Liver (tissue), 8 donors: ENCODE measurements at regions not wholly inside any gene's neighbourhood (a gene's known extent, or its start where the extent isn't known, plus 50 kb on each side); places are given as distances from the start of the nearest gene placed in this dataset.

Experiments used
- DNase-seq: peaks from one replicate; pipeline ENCODE4 v3.0.0-alpha.2; 2017; ENCODE audit warnings: low spot score
- H3K27ac ChIP-seq, 2 donors: one replicate each; pipeline ENCODE4 v1.7.0; 2013; ENCODE audit warnings: inconsistent platforms in 2 of 2, low read length in 2 of 2, control low read depth in 1 of 2, low read depth in 1 of 2, mild to moderate bottlenecking in 1 of 2
- H3K27me3 ChIP-seq, 4 donors: one replicate each; pipeline versions ENCODE4 v1.6.1 to v1.7.0; 2013; ENCODE audit warnings: low read length in 3 of 4, inconsistent platforms in 1 of 4, mild to moderate bottlenecking in 1 of 4, moderate library complexity in 1 of 4; ENCODE audit not compliant: control insufficient read depth in 4 of 4, insufficient read depth in 4 of 4
- H3K36me3 ChIP-seq, 4 donors: one replicate each; pipeline versions ENCODE4 v1.6.1 to v1.7.0; 2013; ENCODE audit warnings: low read length in 3 of 4, mild to moderate bottlenecking in 3 of 4, low read depth in 1 of 4, moderate library complexity in 1 of 4; ENCODE audit not compliant: control insufficient read depth in 4 of 4, insufficient read depth in 3 of 4
- H3K4me1 ChIP-seq, 4 donors: one replicate each; pipeline versions ENCODE4 v1.6.1 to v1.7.0; 2013; ENCODE audit warnings: low read length in 3 of 4, mild to moderate bottlenecking in 3 of 4, moderate library complexity in 1 of 4; ENCODE audit not compliant: control insufficient read depth in 4 of 4, insufficient read depth in 4 of 4
- H3K4me3 ChIP-seq, 3 donors: one replicate each; pipeline versions ENCODE4 v1.6.1 to v1.7.0; 2013; ENCODE audit warnings: low read length in 3 of 3, control low read depth in 1 of 3, low read depth in 1 of 3, mild to moderate bottlenecking in 1 of 3
- H3K9ac ChIP-seq, 2 donors: one replicate each; pipeline ENCODE4 v1.7.0; 2013; ENCODE audit warnings: low read length in 2 of 2, mild to moderate bottlenecking in 2 of 2, moderate library complexity in 2 of 2, control low read depth in 1 of 2, low read depth in 1 of 2
- H3K9me3 ChIP-seq, 4 donors: one replicate each; pipeline versions ENCODE4 v1.6.1 to v1.7.0; 2013; ENCODE audit warnings: low read length in 3 of 4; ENCODE audit not compliant: control insufficient read depth in 4 of 4
- ATF3 ChIP-seq: IDR thresholded peaks from 2 replicates; pipeline ENCODE4 v1.6.1; 2016; ENCODE audit warnings: antibody characterized with exemption
- EGR1 ChIP-seq, 2 donors: IDR thresholded peaks; 2 replicates each; pipeline ENCODE4 v1.6.1; 2016 to 2018; ENCODE audit warnings: antibody characterized with exemption in 2 of 2, low read depth in 2 of 2
- FOXA1 ChIP-seq: IDR thresholded peaks from 2 replicates; pipeline ENCODE4 v1.6.1; 2016; ENCODE audit warnings: antibody characterized with exemption
- FOXA2 ChIP-seq: IDR thresholded peaks from 2 replicates; pipeline ENCODE4 v1.6.1; 2016; ENCODE audit warnings: antibody characterized with exemption
- GABPA ChIP-seq, 2 donors: IDR thresholded peaks in 1 of 2; conservative IDR thresholded peaks in 1 of 2; 2 replicates each; pipeline ENCODE4 v1.6.1; 2016; ENCODE audit warnings: antibody characterized with exemption in 2 of 2, mild to moderate bottlenecking in 1 of 2, moderate library complexity in 1 of 2
- HNF4A ChIP-seq, 2 donors: conservative IDR thresholded peaks; 2 replicates each; pipeline ENCODE4 v1.6.1; 2016; ENCODE audit warnings: antibody characterized with exemption in 2 of 2, mild to moderate bottlenecking in 2 of 2
- HNF4G ChIP-seq: IDR thresholded peaks from 2 replicates; pipeline ENCODE4 v1.6.1; 2016; ENCODE audit warnings: antibody characterized with exemption
- JUND ChIP-seq, 2 donors: IDR thresholded peaks; 2 replicates each; pipeline ENCODE4 v1.6.1; 2016; ENCODE audit warnings: antibody characterized with exemption in 2 of 2
- MAX ChIP-seq: IDR thresholded peaks from 2 replicates; pipeline ENCODE4 v1.6.1; 2016; ENCODE audit warnings: antibody characterized with exemption
- NR2F2 ChIP-seq: IDR thresholded peaks from 2 replicates; pipeline ENCODE4 v1.6.1; 2016; ENCODE audit warnings: antibody characterized with exemption
- RAD21 ChIP-seq, 2 donors: IDR thresholded peaks; 2 replicates each; pipeline ENCODE4 v1.6.1; 2016; ENCODE audit warnings: antibody characterized with exemption in 2 of 2, mild to moderate bottlenecking in 2 of 2
- RXRA ChIP-seq, 2 donors: IDR thresholded peaks; 2 replicates each; pipeline ENCODE4 v1.6.1; 2017 to 2018; ENCODE audit warnings: antibody characterized with exemption in 2 of 2, mild to moderate bottlenecking in 1 of 2
- SP1 ChIP-seq: IDR thresholded peaks from 2 replicates; pipeline ENCODE4 v1.6.1; 2018; ENCODE audit warnings: antibody characterized with exemption, mild to moderate bottlenecking
- TAF1 ChIP-seq: conservative IDR thresholded peaks from 2 replicates; pipeline ENCODE4 v1.6.1; 2016; ENCODE audit warnings: antibody characterized with exemption, mild to moderate bottlenecking
- YY1 ChIP-seq: IDR thresholded peaks from 2 replicates; pipeline ENCODE4 v1.6.1; 2016; ENCODE audit warnings: antibody characterized with exemption, mild to moderate bottlenecking
- ZBTB33 ChIP-seq: IDR thresholded peaks from 2 replicates; pipeline ENCODE4 v1.6.1; 2016; ENCODE audit warnings: antibody characterized with exemption
- WGBS: extraction: QIAGEN DNeasy Blood & Tissue Kit; methylation state at CpG from one replicate; pipeline ENCODE4 v1.1.7; 2013; 5-methylcytosine and 5-hydroxymethylcytosine counted together
- TF ChIP-seq, protein P1 (sequence below): fragments of 150-350 bp; IDR thresholded peaks from 2 replicates; pipeline ENCODE4 v1.5.1; 2017; ENCODE audit warnings: improper control_type of control experiment, low read depth, low read length; ENCODE audit not compliant: missing input control
- TF ChIP-seq, protein P2 (sequence below): IDR thresholded peaks from 2 replicates; pipeline ENCODE4 v1.6.1; 2016; ENCODE audit warnings: antibody characterized with exemption, mild to moderate bottlenecking
- donor health status: healthy.
- donor health status: healthy.
- donor health status: healthy.
- donor health status: healthy.
- donor health status: healthy.

GRCh38 chr2:156147594-156148330 lies 184.8 kb downstream of the NR4A2 start:
- H3K4me1 ChIP-seq, result no peaks in the 10 kb centered on the region
- no peak overlapping the region for H3K9ac ChIP-seq
- H3K36me3 ChIP-seq, result no peaks in the 10 kb centered on the region
- TF ChIP-seq FOXA2 (no peak), RXRA (IDR thresholded peaks at IDR 0.05) (no peak), TAF1 (no peak), JUND (IDR thresholded peaks at IDR 0.05) (no peak), SP1 (no peak), RAD21 (IDR thresholded peaks at IDR 0.05) (no peak), GABPA (IDR thresholded peaks at IDR 0.05 in 1 of 2, conservative IDR thresholded peaks at IDR 0.05 in 1 of 2) (no peak), YY1 (no peak), EGR1 (IDR thresholded peaks at IDR 0.05; ENCODE audit: low read depth in 2 of 2) (no peak), ATF3 (no peak), HNF4A (conservative IDR thresholded peaks at IDR 0.05) (no peak), HNF4G (no peak), MAX (no peak), ZBTB33 (no peak), NR2F2 (no peak), FOXA1 (no peak)
- TF ChIP-seq, protein P1, sequence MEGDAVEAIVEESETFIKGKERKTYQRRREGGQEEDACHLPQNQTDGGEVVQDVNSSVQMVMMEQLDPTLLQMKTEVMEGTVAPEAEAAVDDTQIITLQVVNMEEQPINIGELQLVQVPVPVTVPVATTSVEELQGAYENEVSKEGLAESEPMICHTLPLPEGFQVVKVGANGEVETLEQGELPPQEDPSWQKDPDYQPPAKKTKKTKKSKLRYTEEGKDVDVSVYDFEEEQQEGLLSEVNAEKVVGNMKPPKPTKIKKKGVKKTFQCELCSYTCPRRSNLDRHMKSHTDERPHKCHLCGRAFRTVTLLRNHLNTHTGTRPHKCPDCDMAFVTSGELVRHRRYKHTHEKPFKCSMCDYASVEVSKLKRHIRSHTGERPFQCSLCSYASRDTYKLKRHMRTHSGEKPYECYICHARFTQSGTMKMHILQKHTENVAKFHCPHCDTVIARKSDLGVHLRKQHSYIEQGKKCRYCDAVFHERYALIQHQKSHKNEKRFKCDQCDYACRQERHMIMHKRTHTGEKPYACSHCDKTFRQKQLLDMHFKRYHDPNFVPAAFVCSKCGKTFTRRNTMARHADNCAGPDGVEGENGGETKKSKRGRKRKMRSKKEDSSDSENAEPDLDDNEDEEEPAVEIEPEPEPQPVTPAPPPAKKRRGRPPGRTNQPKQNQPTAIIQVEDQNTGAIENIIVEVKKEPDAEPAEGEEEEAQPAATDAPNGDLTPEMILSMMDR, result no peak
- TF ChIP-seq, protein P2, sequence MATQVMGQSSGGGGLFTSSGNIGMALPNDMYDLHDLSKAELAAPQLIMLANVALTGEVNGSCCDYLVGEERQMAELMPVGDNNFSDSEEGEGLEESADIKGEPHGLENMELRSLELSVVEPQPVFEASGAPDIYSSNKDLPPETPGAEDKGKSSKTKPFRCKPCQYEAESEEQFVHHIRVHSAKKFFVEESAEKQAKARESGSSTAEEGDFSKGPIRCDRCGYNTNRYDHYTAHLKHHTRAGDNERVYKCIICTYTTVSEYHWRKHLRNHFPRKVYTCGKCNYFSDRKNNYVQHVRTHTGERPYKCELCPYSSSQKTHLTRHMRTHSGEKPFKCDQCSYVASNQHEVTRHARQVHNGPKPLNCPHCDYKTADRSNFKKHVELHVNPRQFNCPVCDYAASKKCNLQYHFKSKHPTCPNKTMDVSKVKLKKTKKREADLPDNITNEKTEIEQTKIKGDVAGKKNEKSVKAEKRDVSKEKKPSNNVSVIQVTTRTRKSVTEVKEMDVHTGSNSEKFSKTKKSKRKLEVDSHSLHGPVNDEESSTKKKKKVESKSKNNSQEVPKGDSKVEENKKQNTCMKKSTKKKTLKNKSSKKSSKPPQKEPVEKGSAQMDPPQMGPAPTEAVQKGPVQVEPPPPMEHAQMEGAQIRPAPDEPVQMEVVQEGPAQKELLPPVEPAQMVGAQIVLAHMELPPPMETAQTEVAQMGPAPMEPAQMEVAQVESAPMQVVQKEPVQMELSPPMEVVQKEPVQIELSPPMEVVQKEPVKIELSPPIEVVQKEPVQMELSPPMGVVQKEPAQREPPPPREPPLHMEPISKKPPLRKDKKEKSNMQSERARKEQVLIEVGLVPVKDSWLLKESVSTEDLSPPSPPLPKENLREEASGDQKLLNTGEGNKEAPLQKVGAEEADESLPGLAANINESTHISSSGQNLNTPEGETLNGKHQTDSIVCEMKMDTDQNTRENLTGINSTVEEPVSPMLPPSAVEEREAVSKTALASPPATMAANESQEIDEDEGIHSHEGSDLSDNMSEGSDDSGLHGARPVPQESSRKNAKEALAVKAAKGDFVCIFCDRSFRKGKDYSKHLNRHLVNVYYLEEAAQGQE, result no peak
- H3K27me3 ChIP-seq, result no peaks in the 10 kb centered on the region
- DNase-seq, result no peak
- no peak overlapping the region for H3K4me3 ChIP-seq
- no peak overlapping the region for H3K27ac ChIP-seq
- no peaks in the 10 kb centered on the region for H3K9me3 ChIP-seq
- WGBS, result 58% methylated on average over 4 of the region's 4 CpGs
